Calu3 (cell line): ENCODE measurements at regions not wholly inside any gene's neighbourhood (a gene's known extent, or its start where the extent isn't known, plus 50 kb on each side); places are given as distances from the start of the nearest gene placed in this dataset.

Experiments
- BruUV-seq: library from RNA; stranded (reverse); fragments of 400-500 nt; replicated peaks from 2 replicates; lab custom pipeline; 2021; lab: Mats Ljungman, UMichigan
- CTCF ChIA-PET: fragments of 300-600 bp; sonication (Branson Sonifier 250); formaldehyde crosslinking; loops from one replicate; lab custom pipeline; 2022; ENCODE audit warnings: antibody characterized with exemption; lab: Charles Lee
- DNase-seq: peaks from one replicate; pipeline ENCODE4 v3.0.0; 2022
- H3K27ac Mint-ChIP-seq: one replicate; pipeline ENCODE4 v1.8.0; 2022; ENCODE audit warnings: mixed read lengths; ENCODE audit not compliant: unreplicated experiment
- H3K27me3 Mint-ChIP-seq: one replicate; pipeline ENCODE4 v1.8.0; 2022; ENCODE audit warnings: mixed read lengths; ENCODE audit not compliant: unreplicated experiment
- H3K36me3 Mint-ChIP-seq: one replicate; pipeline ENCODE4 v1.8.0; 2022; ENCODE audit warnings: mild to moderate bottlenecking, moderate library complexity, mixed read lengths; ENCODE audit not compliant: insufficient read depth, unreplicated experiment
- H3K4me1 Mint-ChIP-seq: one replicate; pipeline ENCODE4 v1.8.0; 2022; ENCODE audit warnings: mild to moderate bottlenecking, low read depth, mixed read lengths; ENCODE audit not compliant: unreplicated experiment
- H3K4me3 Mint-ChIP-seq: one replicate; pipeline ENCODE4 v1.8.0; 2022; ENCODE audit warnings: mild to moderate bottlenecking, low read depth, moderate library complexity, mixed read lengths; ENCODE audit not compliant: unreplicated experiment
- H3K9me3 Mint-ChIP-seq: one replicate; pipeline ENCODE4 v1.8.0; 2022; ENCODE audit warnings: low read depth, mixed read lengths; ENCODE audit not compliant: unreplicated experiment
- CTCF ChIP-seq: fragments of 200-600 bp; IDR thresholded peaks from one replicate; pipeline ENCODE4 v1.8.0; 2022; ENCODE audit warnings: antibody characterized with exemption; ENCODE audit not compliant: unreplicated experiment
- intact Hi-C: fragments of 100-400 bp; cut with micrococcal nuclease; formaldehyde crosslinking; loops from one replicate; pipeline ENCODE4 v1.10.0; 2022; ENCODE audit not compliant: unreplicated experiment

GRCh38 chr13:97110936-97111335, 111.2 kb upstream of the MBNL2 start:
- Mint-ChIP-seq H3K27ac (peak overlapping the region; percentile 75), H3K9me3 (no peaks in the 10 kb centered on the region), H3K27me3 (no peaks in the 10 kb centered on the region), H3K4me1 (peaks cover 46% of the 10 kb centered on the region), H3K36me3 (no peaks in the 10 kb centered on the region), H3K4me3 (no peak overlapping the region)
- TF ChIP-seq CTCF = no peak
- CTCF ChIA-PET = interaction anchor here (0.9 to 1.7 kb wide), 4 partner anchors 17 to 102 kb away, joined by 3 to 8 read pairs (median 3); no protein-coding TSS in a partner anchor
- BruUV-seq = no TSS peak
- no peak for DNase-seq
- intact Hi-C loops = loop anchor here (2.0 to 5.0 kb wide), 3 partner anchors 81 to 231 kb away; no protein-coding TSS in a partner anchor

GRCh38 chr13:97111756-97112155, 110.4 kb upstream of the MBNL2 start:
- intact Hi-C loops = loop anchor here (2.0 to 5.0 kb wide), 3 partner anchors 81 to 231 kb away; no protein-coding TSS in a partner anchor
- no TSS peak for BruUV-seq
- DNase-seq = no peak
- TF ChIP-seq CTCF = no peak
- Mint-ChIP-seq H3K27me3 (no peaks in the 10 kb centered on the region), H3K4me3 (no peak overlapping the region), H3K9me3 (no peaks in the 10 kb centered on the region), H3K27ac (no peak overlapping the region), H3K36me3 (no peaks in the 10 kb centered on the region), H3K4me1 (peaks cover 46% of the 10 kb centered on the region)
- CTCF ChIA-PET = interaction anchor here (0.9 kb wide), 1 partner anchor 101 kb away, joined by 3 read pairs; no protein-coding TSS in a partner anchor

- no peak for TF ChIP-seq CTCF
- H3K4me1 Mint-ChIP-seq = peaks cover 47% of the 10 kb centered on the region
Observed at GRCh38 chr13:97112446-97113152, 109.5 kb upstream of the MBNL2 start.

GRCh38 chr13:97113231-97114001, 108.7 kb upstream of the MBNL2 start:
- intact Hi-C loops = loop anchor here (5.0 kb wide), 2 partner anchors 79 to 229 kb away; no protein-coding TSS in a partner anchor
- Mint-ChIP-seq H3K27ac (no peak overlapping the region), H3K9me3 (no peaks in the 10 kb centered on the region), H3K4me3 (no peak overlapping the region), H3K36me3 (no peaks in the 10 kb centered on the region), H3K27me3 (no peaks in the 10 kb centered on the region), H3K4me1 (peaks cover 55% of the 10 kb centered on the region)
- no peak for DNase-seq
- CTCF ChIA-PET = no interaction called here
- BruUV-seq = no TSS peak
- TF ChIP-seq CTCF = no peak

More at GRCh38 chr13:97112446-97113152, 109.5 kb upstream of the MBNL2 start:
- CTCF ChIA-PET = no interaction called here
- H3K27me3 Mint-ChIP-seq = no peaks in the 10 kb centered on the region
- DNase-seq = no peak
- no peak overlapping the region for H3K4me3 Mint-ChIP-seq
- H3K9me3 Mint-ChIP-seq = no peaks in the 10 kb centered on the region
- no peaks in the 10 kb centered on the region for H3K36me3 Mint-ChIP-seq
- intact Hi-C loops = loop anchor here (5.0 kb wide), 2 partner anchors 80 to 230 kb away; no protein-coding TSS in a partner anchor
- BruUV-seq = no TSS peak
- H3K27ac Mint-ChIP-seq = no peak overlapping the region
